Large intestine (tissue), 3 donors: ENCODE measurements at regions not wholly inside any gene's neighbourhood (a gene's known extent, or its start where the extent isn't known, plus 50 kb on each side); places are given as distances from the start of the nearest gene placed in this dataset.
"Not testable (repeated sequence)": the region's sequence is repeated elsewhere in the genome, so short reads cannot be mapped to it uniquely, and the experiment has no call there.

Experiments used
- DNase-seq, 2 donors: peaks; one replicate each; pipeline versions ENCODE4 v3.0.0 to v3.0.0-alpha.2; 2013
- H3K27ac ChIP-seq: one replicate; pipeline ENCODE4 v1.5.1; 2013; ENCODE audit warnings: low read length
- H3K27me3 ChIP-seq: 2 replicates; pipeline ENCODE4 v1.6.1; 2013; ENCODE audit warnings: low read length; ENCODE audit not compliant: control insufficient read depth, insufficient read depth
- H3K36me3 ChIP-seq: 2 replicates; pipeline ENCODE4 v1.6.1; 2013; ENCODE audit warnings: low read length; ENCODE audit not compliant: control insufficient read depth, insufficient read depth
- H3K4me1 ChIP-seq: one replicate; pipeline ENCODE4 v1.6.1; 2013; ENCODE audit warnings: low read length; ENCODE audit not compliant: control insufficient read depth, insufficient read depth
- H3K4me3 ChIP-seq: one replicate; pipeline ENCODE4 v1.5.1; 2013; ENCODE audit warnings: low read length
- H3K9me3 ChIP-seq: one replicate; pipeline ENCODE4 v1.6.1; 2013; ENCODE audit warnings: mild to moderate bottlenecking, low read depth, low read length, moderate library complexity; ENCODE audit not compliant: control insufficient read depth
- WGBS: methylation state at CpG from one replicate; pipeline ENCODE4 v1.1.5; 2013; ENCODE audit warnings: low lambda C conversion rate; ENCODE audit not compliant: insufficient coverage; 5-methylcytosine and 5-hydroxymethylcytosine counted together

DNA sequence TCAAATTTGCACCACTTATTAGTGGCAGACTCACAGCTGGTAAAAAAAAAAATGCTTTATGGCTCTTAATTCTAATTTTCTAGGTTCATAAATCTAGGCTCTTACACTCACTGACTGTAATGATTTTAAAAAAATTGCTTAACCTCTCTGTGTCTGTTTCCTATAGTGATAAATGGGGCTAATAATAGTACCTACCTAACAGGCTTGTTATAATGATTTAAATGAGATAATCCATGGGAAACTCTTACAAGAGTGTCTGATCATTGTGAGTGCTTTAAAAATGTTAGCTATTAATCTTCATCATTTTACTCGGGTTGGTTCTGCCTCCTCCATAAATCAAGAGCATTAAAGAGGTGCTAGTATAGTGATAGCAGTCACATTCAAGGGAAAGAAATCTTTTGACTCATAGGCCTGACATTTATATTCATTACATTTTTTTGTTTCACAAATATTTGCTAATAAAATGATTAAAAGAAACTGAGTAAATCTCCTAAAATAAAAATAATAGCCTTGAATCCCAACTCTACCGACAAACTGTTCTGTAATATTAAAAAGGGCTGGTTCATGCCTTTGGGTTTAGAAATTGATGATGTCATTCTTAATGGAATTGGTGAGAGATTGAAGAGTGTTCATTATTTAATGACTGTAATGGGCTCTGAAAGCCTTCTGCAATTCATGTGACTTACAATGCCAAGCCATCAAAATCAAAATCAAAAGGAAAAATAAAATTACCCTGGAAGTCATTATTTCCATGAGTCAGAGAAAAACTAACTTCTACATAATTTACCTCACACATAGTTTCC lies 93.9 kb upstream of the PALMD start:
- 88% methylated on average over 1 of the region's 2 CpGs for WGBS
- no peak overlapping the region for H3K4me3 ChIP-seq
- no peak for DNase-seq
- no peaks in the 10 kb centered on the region for H3K36me3 ChIP-seq
- H3K9me3 ChIP-seq, result no peaks in the 10 kb centered on the region
- H3K4me1 ChIP-seq, result no peaks in the 10 kb centered on the region
- H3K27me3 ChIP-seq, result no peaks in the 10 kb centered on the region
- no peak overlapping the region for H3K27ac ChIP-seq

DNA sequence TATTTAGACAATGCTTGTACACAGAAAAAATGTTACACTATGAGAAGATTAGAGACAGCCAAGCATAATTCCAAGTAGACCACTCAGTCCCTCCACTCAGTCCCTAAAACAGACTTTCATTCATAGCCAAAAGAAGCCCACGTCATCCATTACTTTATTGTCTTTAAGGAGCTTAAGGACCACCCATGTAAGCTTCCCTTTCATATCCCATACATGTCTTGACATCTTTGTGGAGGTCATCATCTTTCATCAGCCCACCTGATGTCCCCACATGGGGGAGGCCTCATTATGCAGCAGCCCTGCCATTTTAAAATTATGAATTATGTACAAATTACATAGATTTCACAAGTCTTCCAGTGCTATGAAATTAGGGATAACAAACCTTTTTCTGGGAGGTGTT lies 92.6 kb upstream of the PALMD start:
- Histone ChIP-seq H3K27me3 (no peaks in the 10 kb centered on the region), H3K9me3 (no peaks in the 10 kb centered on the region), H3K4me1 (no peaks in the 10 kb centered on the region), H3K27ac (no peak overlapping the region), H3K4me3 (no peak overlapping the region), H3K36me3 (no peaks in the 10 kb centered on the region)
- no peak for DNase-seq
- no CpG with 5 or more reads among the region's 1 CpG for WGBS

DNA sequence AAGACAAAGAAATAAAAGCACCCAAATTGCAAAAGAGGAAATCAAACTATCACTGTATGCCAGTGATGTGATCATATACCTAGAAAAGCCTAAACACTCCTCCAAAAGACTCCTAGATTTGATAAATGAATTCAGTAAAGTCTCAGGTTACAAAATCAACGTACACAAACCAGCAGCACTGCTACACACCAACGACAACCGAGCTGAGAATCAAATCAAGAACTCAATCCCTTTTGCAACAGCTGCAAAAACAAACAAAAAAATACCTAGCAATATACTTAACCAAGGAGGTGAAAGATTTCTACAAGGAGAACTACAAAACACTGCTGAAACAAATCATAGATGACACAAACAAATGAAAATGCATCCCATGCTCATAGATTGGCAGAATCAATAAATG lies 92.1 kb upstream of the PALMD start:
- H3K4me1 ChIP-seq, H3K27ac ChIP-seq, DNase-seq, H3K9me3 ChIP-seq, H3K27me3 ChIP-seq, H3K4me3 ChIP-seq, H3K36me3 ChIP-seq: not testable (repeated sequence)
- WGBS, result no CpG with 5 or more reads among the region's 3 CpGs

DNA sequence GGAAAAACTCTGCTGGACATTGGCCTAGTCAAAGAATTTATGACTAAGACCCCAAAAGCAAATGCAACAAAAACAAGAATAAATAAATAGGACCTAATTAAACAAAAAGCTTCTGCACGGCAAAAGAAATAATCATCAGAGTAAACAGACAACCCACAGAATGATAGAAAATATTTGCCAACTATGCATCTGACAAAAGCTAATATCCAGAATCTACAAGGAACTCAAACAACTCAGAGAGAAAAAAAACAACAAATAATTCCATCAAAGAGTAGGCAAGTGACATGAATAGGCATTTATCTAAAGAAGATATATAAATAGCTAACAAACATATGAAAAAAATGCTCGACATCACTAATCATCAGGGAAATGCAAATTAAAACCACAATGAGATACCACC lies 91.2 kb upstream of the PALMD start:
- Histone ChIP-seq H3K4me3 (no peak overlapping the region), H3K9me3 (no peaks in the 10 kb centered on the region), H3K4me1 (no peaks in the 10 kb centered on the region), H3K36me3 (no peaks in the 10 kb centered on the region), H3K27me3 (no peaks in the 10 kb centered on the region), H3K27ac (no peak overlapping the region)
- DNase-seq, result no peak
- WGBS, result 33% methylated on average over 1 of the region's 2 CpGs

DNA sequence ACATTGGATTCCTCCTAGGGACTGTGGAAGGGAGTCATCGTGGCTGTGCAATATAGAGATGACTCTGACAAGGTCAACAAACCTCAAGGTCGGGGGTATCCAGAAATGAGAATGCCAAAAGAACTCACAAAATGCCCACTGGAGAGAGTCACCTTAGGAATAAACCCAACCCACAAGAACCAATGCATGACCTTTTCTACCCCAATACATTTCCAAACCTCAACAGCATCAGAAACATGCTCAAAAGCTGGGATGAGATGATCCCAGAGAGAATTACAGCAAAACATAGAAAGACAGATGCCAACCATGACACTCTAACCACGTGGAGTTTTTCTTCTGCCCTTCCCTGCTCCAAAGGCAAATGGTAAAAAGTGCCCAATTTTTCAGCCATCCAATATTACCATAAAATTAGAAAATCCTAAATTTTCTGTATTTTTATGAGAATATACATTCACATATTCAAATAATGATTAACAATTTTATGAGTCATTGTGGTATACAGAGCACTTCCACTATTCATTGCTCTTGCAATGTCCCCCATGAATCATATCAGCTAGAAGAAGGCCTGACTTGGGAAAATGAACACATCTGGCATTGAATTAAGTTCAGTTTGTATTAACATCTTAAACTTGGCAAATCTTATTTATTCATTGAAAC lies 88.2 kb upstream of the PALMD start:
- no peaks in the 10 kb centered on the region for H3K4me1 ChIP-seq
- H3K36me3 ChIP-seq, result no peaks in the 10 kb centered on the region
- H3K27me3 ChIP-seq, result no peaks in the 10 kb centered on the region
- no peak overlapping the region for H3K4me3 ChIP-seq
- no peak overlapping the region for H3K27ac ChIP-seq
- WGBS, result 82% methylated on average over 2 of the region's 3 CpGs
- DNase-seq, result no peak
- no peaks in the 10 kb centered on the region for H3K9me3 ChIP-seq

DNA sequence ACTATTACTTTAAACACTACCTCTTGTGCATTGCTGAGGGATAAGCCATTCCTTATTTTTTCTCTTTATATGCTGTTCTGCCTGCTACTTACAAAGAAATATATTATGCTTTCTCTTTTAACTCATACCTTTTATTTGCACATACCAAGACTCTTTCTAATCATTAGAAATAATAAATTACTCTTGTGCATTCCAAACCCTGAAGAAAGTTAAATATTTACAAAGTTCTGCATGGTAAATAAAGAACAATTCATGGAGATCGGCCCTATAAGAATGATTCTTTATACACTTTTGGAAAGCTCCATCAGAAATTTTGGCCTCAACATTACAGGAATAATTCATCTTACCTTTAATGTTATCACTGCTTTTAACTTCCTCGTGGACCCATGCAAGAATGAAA lies 86.7 kb upstream of the PALMD start:
- no peaks in the 10 kb centered on the region for H3K4me1 ChIP-seq
- H3K36me3 ChIP-seq, result no peaks in the 10 kb centered on the region
- no peaks in the 10 kb centered on the region for H3K27me3 ChIP-seq
- DNase-seq, result no peak
- H3K4me3 ChIP-seq, result no peak overlapping the region
- H3K27ac ChIP-seq, result no peak overlapping the region
- H3K9me3 ChIP-seq, result no peaks in the 10 kb centered on the region
- WGBS, result 20% methylated on average over 1 of the region's 2 CpGs

DNA sequence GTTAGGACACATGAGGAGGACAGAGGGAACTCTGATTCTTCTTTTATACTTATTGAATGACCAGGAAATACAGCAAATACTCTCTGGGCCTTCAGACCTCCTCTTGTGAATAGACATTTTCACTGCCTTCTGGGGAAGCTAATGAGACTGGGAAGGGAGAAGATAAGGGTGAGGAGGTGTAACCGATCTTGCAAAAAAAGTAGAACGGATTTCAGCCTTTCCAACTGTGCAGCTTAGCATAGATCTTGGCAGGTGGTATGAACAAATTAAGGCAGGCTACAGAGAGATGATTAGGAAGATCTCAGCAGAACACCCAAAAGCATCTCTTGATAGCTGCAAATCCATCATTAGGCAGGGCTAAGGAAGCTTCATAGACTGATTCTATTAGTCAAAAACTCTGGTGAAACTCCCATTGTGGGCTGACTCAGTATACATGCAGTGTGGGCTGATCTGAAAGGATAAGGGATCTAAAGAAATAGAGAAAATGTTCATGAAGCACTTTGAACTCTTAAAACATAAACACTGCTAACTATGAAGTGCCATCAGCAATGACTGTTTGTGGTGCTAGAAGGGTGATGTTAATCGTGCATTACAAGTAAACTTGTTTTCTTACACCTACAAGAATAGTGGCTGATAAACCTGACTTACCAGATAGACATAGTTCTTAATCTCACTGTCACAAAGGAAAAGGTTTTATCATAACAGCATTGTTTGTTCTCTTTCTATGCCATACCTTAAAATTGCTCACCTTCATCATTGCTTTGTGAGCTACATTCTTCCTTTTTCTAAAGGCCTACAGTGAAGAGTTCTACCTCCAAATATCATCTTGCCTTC lies 85.5 kb upstream of the PALMD start:
- DNase-seq, result no peak
- H3K4me1 ChIP-seq, result no peaks in the 10 kb centered on the region
- 60% methylated on average over 1 of the region's 3 CpGs for WGBS
- H3K9me3 ChIP-seq, result no peaks in the 10 kb centered on the region
- H3K27ac ChIP-seq, result no peak overlapping the region
- H3K27me3 ChIP-seq, result no peaks in the 10 kb centered on the region
- no peaks in the 10 kb centered on the region for H3K36me3 ChIP-seq
- no peak overlapping the region for H3K4me3 ChIP-seq

DNA sequence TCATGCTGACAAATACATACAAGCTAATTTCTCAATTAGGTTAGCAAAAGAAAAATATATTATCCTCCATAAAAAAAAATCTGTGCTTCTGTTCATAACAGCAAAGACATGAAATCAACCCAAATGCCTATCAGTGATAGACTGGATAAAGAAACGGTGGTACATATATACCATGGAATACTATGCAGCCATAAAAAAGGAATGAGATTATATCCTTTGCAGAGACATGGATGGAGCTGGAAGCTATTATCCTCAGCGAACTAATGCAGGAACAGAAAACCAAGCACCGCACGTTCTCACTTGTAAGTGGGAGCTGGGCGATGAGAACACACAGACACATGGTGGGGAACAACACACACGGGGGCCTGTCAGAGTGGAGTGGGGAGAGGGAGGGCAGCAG lies 84.0 kb upstream of the PALMD start:
- Histone ChIP-seq H3K4me1 (no peaks in the 10 kb centered on the region), H3K27ac (no peak overlapping the region), H3K9me3 (no peaks in the 10 kb centered on the region), H3K4me3 (no peak overlapping the region), H3K36me3 (no peaks in the 10 kb centered on the region), H3K27me3 (no peaks in the 10 kb centered on the region)
- no peak for DNase-seq
- 92% methylated on average over 2 of the region's 6 CpGs for WGBS

DNA sequence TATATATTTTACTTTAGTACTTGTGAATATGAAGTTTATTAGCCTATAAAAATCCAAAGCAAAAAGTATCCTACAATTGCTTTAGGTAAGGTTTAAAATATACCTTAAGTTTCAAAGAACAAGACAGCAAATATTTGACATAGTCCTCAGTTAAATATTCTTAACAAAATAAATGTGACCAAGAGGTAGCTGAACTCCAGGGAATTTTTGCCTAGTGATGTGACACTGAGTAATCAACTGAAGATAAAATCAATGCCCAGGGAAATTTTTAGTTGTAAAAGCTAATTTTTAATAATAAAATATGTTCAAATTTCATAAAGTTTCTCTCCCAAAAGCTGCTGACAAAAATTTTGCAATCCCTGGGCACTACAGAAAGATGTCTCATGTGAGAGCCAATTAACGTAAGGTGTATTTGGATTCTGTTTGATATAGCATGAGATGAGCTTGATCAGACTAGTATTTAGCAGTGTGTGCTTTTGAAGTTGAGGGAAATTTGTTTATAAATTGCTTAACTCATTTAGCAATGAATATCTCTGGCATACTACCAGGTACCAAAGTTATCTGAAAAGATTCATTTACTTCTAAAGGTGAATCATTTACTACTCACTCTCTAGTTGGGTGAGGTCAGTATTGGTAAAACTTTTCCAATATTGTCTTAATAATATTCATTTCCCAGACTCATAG lies 80.2 kb upstream of the PALMD start:
- no peak for DNase-seq
- Histone ChIP-seq H3K4me1 (no peaks in the 10 kb centered on the region), H3K27me3 (no peaks in the 10 kb centered on the region), H3K4me3 (no peak overlapping the region), H3K36me3 (no peaks in the 10 kb centered on the region), H3K27ac (no peak overlapping the region), H3K9me3 (no peaks in the 10 kb centered on the region)
- WGBS, result no CpG with 5 or more reads among the region's 1 CpG
